BLaER1 treated with 17β-estradiol and CSF1 and Interleukin-3, amounts not matched to agents 10 nM and 100 nM (cell line): ENCODE measurements at regions not wholly inside any gene's neighbourhood (a gene's known extent, or its start where the extent isn't known, plus 50 kb on each side); places are given as distances from the start of the nearest gene placed in this dataset.
A peak's percentile ranks its signal among the peaks of the same experiment; 100 is the strongest.
"Not testable (repeated sequence)": the region's sequence is repeated elsewhere in the genome, so short reads cannot be mapped to it uniquely, and the experiment has no call there.

ENCODE experiments used
- H3K27ac ChIP-seq, 11 experiments: shearing (Covaris generic); formaldehyde crosslinking; 2 replicates each; pipeline ENCODE4 v1.8.1; 2022
- H3K27me3 ChIP-seq, 11 experiments: shearing (Covaris generic); formaldehyde crosslinking; 2 replicates each; pipeline ENCODE4 v1.8.1; 2022
- H3K36me3 ChIP-seq, 11 experiments: shearing (Covaris generic); formaldehyde crosslinking; 2 replicates each; pipeline ENCODE4 v1.8.1; 2022
- H3K4me1 ChIP-seq, 10 experiments: shearing (Covaris generic); formaldehyde crosslinking; 2 replicates each; pipeline ENCODE4 v1.8.1; 2022
- H3K4me2 ChIP-seq, 11 experiments: shearing (Covaris generic); formaldehyde crosslinking; 2 replicates each; pipeline ENCODE4 v1.8.1; 2022
- H3K4me3 ChIP-seq, 10 experiments: shearing (Covaris generic); formaldehyde crosslinking; 2 replicates each; pipeline ENCODE4 v1.8.1; 2022
- H3K9ac ChIP-seq, 11 experiments: shearing (Covaris generic); formaldehyde crosslinking; 2 replicates each; pipeline ENCODE4 v1.8.1; 2022
- H3K9me3 ChIP-seq, 11 experiments: shearing (Covaris generic); formaldehyde crosslinking; replicated peaks in 1 of 11; 2 replicates each; pipeline ENCODE4 v1.8.1; 2022
- H4K20me1 ChIP-seq, 11 experiments: shearing (Covaris generic); formaldehyde crosslinking; 2 replicates each; pipeline ENCODE4 v1.8.1; 2022
- Cebpa-rat ChIP-seq, 11 experiments: shearing (Covaris generic); IDR thresholded peaks; 2 replicates each; pipeline ENCODE4 v1.8.1; 2022

DNA sequence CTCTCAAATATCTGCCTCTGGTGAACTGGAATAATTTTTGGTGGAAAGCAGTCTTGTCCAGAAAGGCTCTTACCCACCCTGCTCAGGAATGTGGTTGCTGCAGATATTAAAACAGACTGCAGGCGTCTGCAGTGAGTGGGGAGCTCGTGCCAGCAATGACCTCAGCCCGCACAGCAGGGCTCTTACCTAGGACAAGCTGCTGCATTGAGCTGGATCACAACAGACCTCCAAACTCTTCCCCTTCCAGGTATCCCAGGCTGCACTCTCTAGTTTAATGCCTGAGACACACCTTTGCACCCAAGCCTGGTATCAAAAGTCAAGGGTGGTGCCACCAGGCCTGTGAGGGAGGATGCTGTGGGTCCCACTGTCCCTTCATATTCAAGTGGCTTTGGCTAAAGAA, 69.7 kb upstream of the CDON start:
- H3K27me3 ChIP-seq: no peaks in the 10 kb centered on the region
- H3K4me1 ChIP-seq: no peaks in the 10 kb centered on the region
- peaks cover 0 to 2% (median 0%) of the 10 kb centered on the region in 11 experiments; a peak in 4 of 22 replicates for H3K36me3 ChIP-seq
- no peak for TF ChIP-seq Cebpa-rat (IDR thresholded peaks at IDR 0.05)
- H3K4me3 ChIP-seq: no peak overlapping the region
- no peak overlapping the region for H3K27ac ChIP-seq
- H3K4me2 ChIP-seq: no peak overlapping the region
- H4K20me1 ChIP-seq: no peaks in the 10 kb centered on the region
- no peak overlapping the region for H3K9ac ChIP-seq
- H3K9me3 ChIP-seq: no peaks in the 10 kb centered on the region

GRCh38 chr11:126130781-126131180, 68.1 kb upstream of the CDON start:
- H3K4me3 ChIP-seq, H3K27me3 ChIP-seq, H3K27ac ChIP-seq, H3K4me1 ChIP-seq, H3K9ac ChIP-seq, H3K36me3 ChIP-seq, H4K20me1 ChIP-seq, H3K9me3 ChIP-seq, H3K4me2 ChIP-seq: not testable (repeated sequence)

DNA sequence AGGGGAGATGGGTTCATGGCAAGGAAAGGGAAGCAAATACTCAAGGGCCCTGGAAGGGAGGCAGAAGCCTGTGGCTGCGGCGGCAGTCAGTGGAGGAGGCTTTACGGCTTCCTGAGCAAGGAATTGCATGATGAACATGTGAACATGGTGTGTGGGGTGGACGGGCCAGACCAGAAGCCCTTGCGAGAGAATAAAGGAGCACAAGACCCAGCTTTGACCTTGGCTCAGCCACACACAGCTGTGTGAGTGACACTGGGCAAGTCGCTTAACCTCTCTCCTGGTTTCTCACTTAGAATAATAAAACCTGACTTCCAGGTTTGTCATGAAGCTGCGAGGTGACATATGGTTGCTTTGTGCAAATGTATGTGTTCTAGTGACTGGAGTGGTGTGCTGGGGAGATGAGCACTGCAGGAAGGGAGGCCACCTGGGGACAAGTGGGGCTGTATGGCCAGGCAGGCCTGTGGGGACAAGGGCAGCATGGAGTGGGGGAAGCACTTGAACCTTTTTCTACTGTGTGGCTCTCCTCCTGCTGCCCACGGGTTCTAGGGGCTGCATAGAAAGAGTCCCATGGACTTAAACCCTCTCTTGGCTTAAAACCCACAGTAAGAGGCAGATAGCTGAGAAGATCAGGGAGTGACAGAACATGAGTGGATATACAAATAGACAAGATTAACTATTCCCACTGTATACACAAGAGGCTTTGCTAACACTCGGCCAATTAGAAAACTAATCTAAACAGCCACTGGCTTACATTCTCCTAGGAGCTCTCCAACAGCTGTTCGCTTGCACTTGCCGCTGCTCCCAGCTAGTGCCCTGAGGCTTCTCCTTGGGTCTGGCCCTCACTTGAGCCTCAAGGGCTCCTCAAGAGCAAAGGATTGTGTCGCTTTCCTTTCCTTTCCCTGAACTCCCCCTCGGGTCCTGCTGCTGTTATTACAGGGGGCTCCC, 67.3 kb upstream of the CDON start:
- TF ChIP-seq Cebpa-rat (IDR thresholded peaks at IDR 0.05): no peak
- no peaks in the 10 kb centered on the region; a peak in 1 of 20 replicates for H3K4me1 ChIP-seq
- H3K9me3 ChIP-seq: no peaks in the 10 kb centered on the region
- peaks cover 0 to 6% (median 0%) of the 10 kb centered on the region in 11 experiments; a peak in 5 of 22 replicates for H3K36me3 ChIP-seq
- no peaks in the 10 kb centered on the region for H4K20me1 ChIP-seq
- H3K9ac ChIP-seq: no peak overlapping the region
- no peak overlapping the region for H3K4me2 ChIP-seq
- no peak overlapping the region for H3K4me3 ChIP-seq
- H3K27ac ChIP-seq: no peak overlapping the region
- no peaks in the 10 kb centered on the region for H3K27me3 ChIP-seq

- H4K20me1 ChIP-seq: no peaks in the 10 kb centered on the region
- H3K4me1 ChIP-seq: peaks cover under 1 to 20% (median 19%) of the 10 kb centered on the region in 10 experiments; a peak in 19 of 20 replicates
- no peak overlapping the region for H3K4me2 ChIP-seq
- H3K4me3 ChIP-seq: no peak overlapping the region
- no peaks in the 10 kb centered on the region for H3K9me3 ChIP-seq
- TF ChIP-seq Cebpa-rat (IDR thresholded peaks at IDR 0.05): no peak
- H3K9ac ChIP-seq: no peak overlapping the region
- H3K27ac ChIP-seq: no peak overlapping the region
- peaks cover 0 to 6% (median 0%) of the 10 kb centered on the region in 11 experiments; a peak in 5 of 22 replicates for H3K36me3 ChIP-seq
- no peaks in the 10 kb centered on the region for H3K27me3 ChIP-seq
These were observed 65.2 kb upstream of the CDON start for GRCh38 chr11:126127898-126128297.

DNA sequence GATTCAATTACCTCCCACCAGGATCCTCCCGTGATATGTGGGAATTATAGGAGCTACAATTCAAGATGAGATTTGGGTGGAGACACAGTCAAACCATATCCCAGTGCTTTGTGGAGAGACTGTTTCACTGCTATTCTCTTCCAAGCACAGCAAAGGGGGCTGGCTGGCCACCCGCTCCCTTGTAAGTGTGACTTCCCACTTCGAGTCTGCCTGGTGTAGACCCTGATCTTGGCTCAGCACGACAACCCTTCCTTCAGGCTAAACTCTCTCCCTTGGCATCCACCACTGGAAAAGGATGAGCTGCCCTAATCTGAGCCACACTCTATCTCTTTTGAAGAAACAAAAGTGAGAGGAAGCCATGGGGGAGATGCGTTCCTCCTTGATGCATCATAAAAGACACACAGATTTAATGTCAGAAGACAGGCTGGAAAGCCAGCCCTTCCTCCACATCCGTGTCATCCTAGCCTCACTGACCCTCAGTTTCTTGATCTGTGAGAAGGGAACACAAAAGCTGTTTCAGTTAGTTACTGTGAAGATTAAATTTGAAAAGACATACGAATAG, 64.7 kb upstream of the CDON start:
- Histone ChIP-seq H3K4me2 (no peak overlapping the region), H4K20me1 (no peaks in the 10 kb centered on the region), H3K4me3 (no peak overlapping the region), H3K4me1 (peaks cover 6 to 25% (median 24%) of the 10 kb centered on the region in 10 experiments; a peak in 19 of 20 replicates), H3K9ac (no peak overlapping the region), H3K9me3 (no peaks in the 10 kb centered on the region), H3K36me3 (peaks cover 0 to 6% (median 0%) of the 10 kb centered on the region in 11 experiments; a peak in 5 of 22 replicates), H3K27me3 (no peaks in the 10 kb centered on the region), H3K27ac (no peak overlapping the region)
- no peak for TF ChIP-seq Cebpa-rat (IDR thresholded peaks at IDR 0.05)

DNA sequence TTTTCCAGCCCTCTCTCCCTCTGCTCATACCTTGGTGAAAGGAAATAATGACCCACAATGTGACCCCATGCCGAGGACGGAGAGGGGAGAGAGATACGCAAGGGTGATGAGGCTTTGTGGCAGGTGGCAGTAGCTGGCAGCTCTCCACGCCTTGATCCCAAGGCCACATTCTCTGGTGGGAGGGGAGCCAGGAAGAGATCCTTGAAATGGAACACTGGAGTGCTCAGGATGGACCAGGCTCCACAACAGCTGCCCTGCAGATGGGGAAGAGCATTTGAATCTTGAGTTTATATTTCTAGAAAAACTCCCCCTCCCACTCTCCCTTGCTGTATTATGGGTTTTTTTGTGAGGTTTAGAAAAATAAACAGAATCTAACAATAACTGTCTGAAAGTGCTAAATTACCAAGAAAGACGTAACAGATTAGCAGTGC, 61.6 kb upstream of the CDON start:
- Histone ChIP-seq H3K4me1 (peaks cover 7 to 29% (median 28%) of the 10 kb centered on the region in 10 experiments; a peak in 19 of 20 replicates), H4K20me1 (no peaks in the 10 kb centered on the region), H3K27me3 (no peaks in the 10 kb centered on the region), H3K4me3 (no peak overlapping the region), H3K4me2 (peak overlapping the region; percentile 8 to 67 (median 44); a peak in 20 of 22 replicates), H3K9me3 (no peaks in the 10 kb centered on the region), H3K27ac (0 out of 22 replicates have a peak overlapping the region, but pooled peaks of 1 of the 11 experiments have one; percentile 5), H3K36me3 (peaks cover 0 to 6% (median 0%) of the 10 kb centered on the region in 11 experiments; a peak in 5 of 22 replicates), H3K9ac (no peak overlapping the region)
- TF ChIP-seq Cebpa-rat (IDR thresholded peaks at IDR 0.05): no peak

DNA sequence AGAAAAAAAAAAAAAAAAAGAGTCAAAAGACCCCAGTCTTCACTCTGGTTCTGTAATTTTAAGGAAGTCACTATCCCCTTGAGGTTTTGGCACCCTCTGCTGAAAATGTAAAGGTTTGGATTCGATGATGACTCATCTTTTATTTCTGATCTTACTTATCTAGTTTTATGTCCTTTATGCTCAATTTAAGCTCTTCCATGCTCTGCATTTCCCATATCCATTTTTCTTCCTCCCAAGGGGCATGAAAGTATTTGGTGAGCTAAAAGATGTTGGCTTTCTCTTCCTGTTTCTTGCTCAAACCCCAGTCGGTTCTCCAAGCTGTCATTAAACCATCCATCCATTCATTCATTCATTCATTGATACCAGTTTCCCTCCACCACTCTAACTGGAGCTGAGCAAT, 61.0 kb upstream of the CDON start:
- H3K4me3 ChIP-seq: no peak overlapping the region
- H4K20me1 ChIP-seq: no peaks in the 10 kb centered on the region
- H3K9ac ChIP-seq: no peak overlapping the region
- H3K4me1 ChIP-seq: peaks cover 7 to 29% (median 28%) of the 10 kb centered on the region in 10 experiments; a peak in 19 of 20 replicates
- H3K4me2 ChIP-seq: peak overlapping the region; percentile 8 to 67 (median 44); a peak in 20 of 22 replicates
- H3K27me3 ChIP-seq: no peaks in the 10 kb centered on the region
- H3K9me3 ChIP-seq: no peaks in the 10 kb centered on the region
- TF ChIP-seq Cebpa-rat (IDR thresholded peaks at IDR 0.05): no peak
- peaks cover 0 to 6% (median 0%) of the 10 kb centered on the region in 11 experiments; a peak in 5 of 22 replicates for H3K36me3 ChIP-seq
- 0 out of 22 replicates have a peak overlapping the region, but pooled peaks of 1 of the 11 experiments have one; percentile 5 for H3K27ac ChIP-seq

- peaks cover 7 to 29% (median 28%) of the 10 kb centered on the region in 10 experiments; a peak in 19 of 20 replicates for H3K4me1 ChIP-seq
- H3K27me3 ChIP-seq: no peaks in the 10 kb centered on the region
- TF ChIP-seq Cebpa-rat (IDR thresholded peaks at IDR 0.05): no peak
- no peak overlapping the region for H3K4me3 ChIP-seq
- H3K36me3 ChIP-seq: peaks cover 0 to 6% (median 0%) of the 10 kb centered on the region in 11 experiments; a peak in 5 of 22 replicates
- peak overlapping the region in 10 of 11 experiments; percentile 2 to 67 (median 47); a peak in 15 of 22 replicates for H3K4me2 ChIP-seq
- H4K20me1 ChIP-seq: no peaks in the 10 kb centered on the region
- H3K27ac ChIP-seq: no peak overlapping the region
- H3K9ac ChIP-seq: no peak overlapping the region
- H3K9me3 ChIP-seq: no peaks in the 10 kb centered on the region
These were observed 60.2 kb upstream of the CDON start for GRCh38 chr11:126122863-126123262.

GRCh38 chr11:126121296-126121695, 58.6 kb upstream of the CDON start:
- no peak for TF ChIP-seq Cebpa-rat (IDR thresholded peaks at IDR 0.05)
- Histone ChIP-seq H3K9me3 (no peaks in the 10 kb centered on the region), H3K9ac (no peak overlapping the region), H3K4me2 (no peak overlapping the region), H3K27ac (no peak overlapping the region), H3K27me3 (no peaks in the 10 kb centered on the region), H3K4me3 (no peak overlapping the region), H3K4me1 (peaks cover 7 to 37% (median 34%) of the 10 kb centered on the region in 10 experiments; a peak in 19 of 20 replicates), H4K20me1 (no peaks in the 10 kb centered on the region), H3K36me3 (no peaks in the 10 kb centered on the region; a peak in 2 of 22 replicates)
